HG03039 (cell line): ENCODE measurements at regions not wholly inside any gene's neighbourhood (a gene's known extent, or its start where the extent isn't known, plus 50 kb on each side); places are given as distances from the start of the nearest gene placed in this dataset.
"Not testable (repeated sequence)": the region's sequence is repeated elsewhere in the genome, so short reads cannot be mapped to it uniquely, and the experiment has no call there.

Experiments used
- ATAC-seq: cut with Tn5 transposase; IDR thresholded peaks from one replicate; pipeline ENCODE4 v1.9.1; 2021; ENCODE audit warnings: mild to moderate bottlenecking, moderate library complexity; ENCODE audit not compliant: unreplicated experiment

GRCh38 chr22:48422900-48423480, 1404.7 kb downstream of the BRD1 start:
- ATAC-seq, result no peak

GRCh38 chr22:48418831-48419230, 1408.8 kb downstream of the BRD1 start:
- ATAC-seq, result no peak

- no peak for ATAC-seq
Measured at GRCh38 chr22:48417225-48418070, 1410.2 kb downstream of the BRD1 start.

- ATAC-seq, result no peak
Measured at GRCh38 chr22:48416396-48417224, 1411.1 kb downstream of the BRD1 start.

- no peak for ATAC-seq
Measured at GRCh38 chr22:48415520-48415919, 1412.2 kb downstream of the BRD1 start.

GRCh38 chr22:48414651-48415050, 1413.0 kb downstream of the BRD1 start:
- ATAC-seq, result no peak

GRCh38 chr22:48412931-48413330, 1414.7 kb downstream of the BRD1 start:
- not testable (repeated sequence) for ATAC-seq

GRCh38 chr22:48410536-48410935, 1417.1 kb downstream of the BRD1 start:
- ATAC-seq, result no peak

GRCh38 chr22:48407256-48407955, 1420.3 kb downstream of the BRD1 start:
- no peak for ATAC-seq

GRCh38 chr22:48406161-48406560, 1421.5 kb downstream of the BRD1 start:
- no peak for ATAC-seq

GRCh38 chr22:48405741-48406140, 1421.9 kb downstream of the BRD1 start:
- no peak for ATAC-seq

GRCh38 chr22:48404801-48405447, 1422.7 kb downstream of the BRD1 start:
- ATAC-seq, result no peak

- ATAC-seq, result no peak
Measured at GRCh38 chr22:48403521-48404403, 1423.9 kb downstream of the BRD1 start.

- no peak for ATAC-seq
Measured at GRCh38 chr22:48402591-48403031, 1425.1 kb downstream of the BRD1 start.

GRCh38 chr22:48401523-48401922, 1426.2 kb downstream of the BRD1 start:
- ATAC-seq, result not testable (repeated sequence)

- ATAC-seq, result no peak
Measured at GRCh38 chr22:48398181-48398905, 1429.3 kb downstream of the BRD1 start.

GRCh38 chr22:48397531-48398180, 1430.0 kb downstream of the BRD1 start:
- no peak for ATAC-seq
